HepG2 (cell line): ENCODE measurements at regions not wholly inside any gene's neighbourhood (a gene's known extent, or its start where the extent isn't known, plus 50 kb on each side); places are given as distances from the start of the nearest gene placed in this dataset.

ENCODE experiments used
- CREB1 ChIP-seq, 2 experiments: fragments of 450-650 bp in 1 of 2; IDR thresholded peaks; 2 replicates each; pipeline ENCODE4 v1.6.1; 2016 to 2017; ENCODE audit warnings: control low read depth in 1 of 2, mild to moderate bottlenecking in 1 of 2, missing compliant biosample characterization in 1 of 2, missing genetic modification characterization in 1 of 2
- CTCF ChIP-seq: sonication (generic); formaldehyde crosslinking; IDR thresholded peaks from 2 replicates; pipeline ENCODE4 v1.5.0; 2020; ENCODE audit warnings: mild to moderate bottlenecking, missing genetic modification reagents, moderate library complexity
- EP300 ChIP-seq, 3 experiments: sonication (generic) in 1 of 3; formaldehyde crosslinking in 1 of 3; IDR thresholded peaks; 2 replicates each; pipeline versions ENCODE4 v1.5.1 to v1.6.1; 2011 to 2020; ENCODE audit warnings: low read depth in 2 of 3, low read length in 2 of 3, borderline replicate concordance in 1 of 3, improper control_type of control experiment in 1 of 3, mild to moderate bottlenecking in 1 of 3, missing genetic modification reagents in 1 of 3, moderate library complexity in 1 of 3
- FOXM1 ChIP-seq: sonication (generic); formaldehyde crosslinking; IDR thresholded peaks from 2 replicates; pipeline ENCODE4 v1.5.0; 2020; ENCODE audit warnings: missing genetic modification reagents
- KLF9 ChIP-seq: IDR thresholded peaks from 2 replicates; pipeline ENCODE4 v1.6.1; 2016; ENCODE audit warnings: low read depth
- MED13 ChIP-seq: sonication (generic); formaldehyde crosslinking; IDR thresholded peaks from 2 replicates; pipeline ENCODE4 v1.5.0; 2020; ENCODE audit warnings: missing genetic modification reagents
- NR2F2 ChIP-seq: IDR thresholded peaks from 2 replicates; pipeline ENCODE4 v1.6.1; 2012; ENCODE audit warnings: low read depth, inconsistent platforms, borderline replicate concordance
- POLR2A ChIP-seq, 2 experiments: IDR thresholded peaks; 2 replicates each; pipeline ENCODE4 v1.6.1; 2011; ENCODE audit warnings: low read depth in 2 of 2, low read length in 2 of 2, mild to moderate bottlenecking in 1 of 2, moderate library complexity in 1 of 2; ENCODE audit not compliant: insufficient read depth in 1 of 2
- SNAPC4 ChIP-seq: sonication (generic); formaldehyde crosslinking; IDR thresholded peaks from 2 replicates; pipeline ENCODE4 v1.4.0; 2020; ENCODE audit warnings: mild to moderate bottlenecking, missing genetic modification reagents
- ZBTB26 ChIP-seq: IDR thresholded peaks from 2 replicates; pipeline ENCODE4 v1.6.1; 2016; ENCODE audit warnings: missing compliant biosample characterization, missing genetic modification reagents, borderline replicate concordance
- ZNF207 ChIP-seq: fragments of 450-650 bp; IDR thresholded peaks from 2 replicates; pipeline ENCODE4 v1.6.1; 2016; ENCODE audit warnings: antibody characterized with exemption, borderline replicate concordance
- ZNF224 ChIP-seq: sonication (generic); formaldehyde crosslinking; IDR thresholded peaks from 2 replicates; pipeline ENCODE4 v1.5.0; 2020; ENCODE audit warnings: mild to moderate bottlenecking, missing genetic modification reagents
- ZNF274 ChIP-seq: sonication (generic); formaldehyde crosslinking; IDR thresholded peaks from 2 replicates; pipeline ENCODE4 v1.5.1; 2020; ENCODE audit warnings: mild to moderate bottlenecking, missing genetic modification reagents
- TF ChIP-seq, protein P1 (sequence below): sonication (generic); IDR thresholded peaks from 2 replicates; pipeline ENCODE4 v1.6.1; 2016; ENCODE audit warnings: low read depth, borderline replicate concordance

DNA sequence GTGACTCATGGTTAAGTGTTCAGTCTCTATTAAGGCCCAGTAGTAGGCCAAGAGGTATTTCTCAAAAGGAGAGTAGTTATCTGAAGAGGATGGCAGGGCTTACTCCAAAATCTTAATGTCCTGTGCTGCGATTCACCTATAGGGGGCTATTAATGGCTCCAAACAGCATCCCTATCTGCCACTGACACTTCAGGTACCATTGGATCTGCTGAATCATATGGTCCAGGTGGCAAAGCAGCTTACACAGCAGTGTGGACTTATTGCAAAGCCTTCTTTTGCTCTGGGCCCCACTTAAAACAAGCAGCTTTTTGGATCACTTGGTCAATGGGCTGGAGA is 60.8 kb upstream of the ATP2B1 start:
- TF ChIP-seq KLF9 (CRISPR knock-in tag) (no peak), MED13 (CRISPR knock-in tag) (no peak), FOXM1 (CRISPR knock-in tag) (no peak), POLR2A (IDR thresholded peaks at IDR 0.05; ENCODE audit: insufficient read depth in 1 of 2, low read depth in 2 of 2, low read length in 2 of 2) (no peak), ZNF207 (no peak), EP300 (IDR thresholded peaks at IDR 0.05; ENCODE audit: low read depth in 2 of 2, low read length in 2 of 2) (no peak), EP300 (CRISPR knock-in tag; IDR thresholded peaks at IDR 0.05; ENCODE audit: borderline replicate concordance) (no peak), ZBTB26 (CRISPR knock-in tag) (no peak), NR2F2 (no peak), ZNF274 (CRISPR knock-in tag) (no peak), SNAPC4 (CRISPR knock-in tag) (no peak), CREB1 (IDR thresholded peaks at IDR 0.05) (no peak), CREB1 (CRISPR knock-in tag; IDR thresholded peaks at IDR 0.05) (no peak), ZNF224 (CRISPR knock-in tag) (no peak), CTCF (CRISPR knock-in tag) (no peak)
- TF ChIP-seq, protein P1, sequence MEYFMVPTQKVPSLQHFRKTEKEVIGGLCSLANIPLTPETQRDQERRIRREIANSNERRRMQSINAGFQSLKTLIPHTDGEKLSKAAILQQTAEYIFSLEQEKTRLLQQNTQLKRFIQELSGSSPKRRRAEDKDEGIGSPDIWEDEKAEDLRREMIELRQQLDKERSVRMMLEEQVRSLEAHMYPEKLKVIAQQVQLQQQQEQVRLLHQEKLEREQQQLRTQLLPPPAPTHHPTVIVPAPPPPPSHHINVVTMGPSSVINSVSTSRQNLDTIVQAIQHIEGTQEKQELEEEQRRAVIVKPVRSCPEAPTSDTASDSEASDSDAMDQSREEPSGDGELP = no peak
